ENCODE measurements at regions not wholly inside any gene's neighbourhood (a gene's known extent, or its start where the extent isn't known, plus 50 kb on each side); places are given as distances from the start of the nearest gene placed in this dataset.

DNA sequence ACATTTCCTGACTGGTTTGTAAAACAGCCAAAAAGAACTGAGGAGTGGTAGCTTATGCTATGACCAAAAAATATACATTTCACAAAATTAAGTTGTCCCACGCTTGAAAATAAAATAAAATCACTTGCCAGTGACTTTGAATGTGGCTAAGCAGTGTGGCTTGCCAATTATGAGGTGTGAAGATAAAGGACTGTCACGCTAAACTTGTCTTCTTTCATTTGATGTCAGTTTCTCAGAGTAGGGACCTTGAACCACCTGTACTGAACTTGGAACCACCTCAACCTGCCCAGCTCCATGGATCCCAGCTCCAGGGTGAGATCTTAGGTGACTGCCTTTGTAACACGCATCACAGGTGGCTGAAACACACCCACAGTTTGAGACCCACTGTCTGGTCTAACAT is 113.7 kb upstream of the TBL1X start:
- Histone ChIP-seq H3K27me3 (replicated peaks; ENCODE audit: insufficient read depth) (no peaks in the 10 kb centered on the region), H3K9me3 (ENCODE audit: low read depth) (no peaks in the 10 kb centered on the region), H3K9ac (no peak overlapping the region), H3K9me2 (ENCODE audit: insufficient read depth) (no peaks in the 10 kb centered on the region), H3K4me2 (ENCODE audit: unreplicated experiment) (no peak overlapping the region), H3K36me3 (ENCODE audit: low read depth) (no peaks in the 10 kb centered on the region), H3K79me2 (ENCODE audit: insufficient read depth) (no peaks in the 10 kb centered on the region), H3K4me3 (no peak overlapping the region), H3K27ac (no peak overlapping the region), H3F3A (ENCODE audit: insufficient read depth) (peaks cover 9% of the 10 kb centered on the region; the same call in 1 of the 2 replicates), H4K20me1 (ENCODE audit: insufficient read depth) (no peaks in the 10 kb centered on the region), H3K4me1 (ENCODE audit: insufficient read depth) (peaks cover 22% of the 10 kb centered on the region), H2AFZ (no peak overlapping the region)
- TF ChIP-seq EZH2phosphoT487 (IDR thresholded peaks at IDR 0.05; ENCODE audit: insufficient read depth, low read depth) = no peak
- no peak for TF ChIP-seq EZH2 (IDR thresholded peaks at IDR 0.05; ENCODE audit: insufficient read depth, poor library complexity, severe bottlenecking)
- in situ Hi-C loops (cut with MboI) = no loop called here
- WGBS, 2 experiments (ENCODE audit: low coverage in 1 of 2, low lambda C conversion rate in 2 of 2, missing lambda C conversion rate in 2 of 2) = 98% methylated on average over 3 of the region's 3 CpGs
- DNase-seq = no peak

DNA sequence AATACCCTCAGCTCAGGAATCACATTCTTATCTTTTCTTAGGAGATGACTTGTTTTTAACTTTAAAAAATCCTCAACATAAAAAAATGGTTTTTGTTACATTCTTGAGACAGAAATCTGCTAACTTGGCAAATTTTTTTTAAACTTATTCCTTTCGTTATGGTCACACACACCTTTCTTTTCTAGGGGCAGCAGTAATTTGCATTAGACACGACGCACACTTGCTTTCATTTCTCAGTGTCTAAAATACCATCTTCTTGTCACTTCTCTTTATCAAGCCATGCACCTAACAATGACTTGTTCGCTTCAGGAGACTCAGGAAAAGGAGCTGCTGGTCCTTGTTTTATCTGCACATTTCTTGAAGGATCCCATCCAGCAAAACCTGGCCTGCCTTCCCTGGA is 112.6 kb upstream of the TBL1X start:
- peak overlapping the region; percentile 48 for H3K4me3 ChIP-seq
- H3K79me2 ChIP-seq (ENCODE audit: insufficient read depth) = no peaks in the 10 kb centered on the region
- H3K27me3 ChIP-seq (replicated peaks; ENCODE audit: insufficient read depth) = no peaks in the 10 kb centered on the region
- H3K9ac ChIP-seq = peak overlapping the region; percentile 46; the same call in 1 of the 2 replicates
- peaks cover 22% of the 10 kb centered on the region for H3K4me1 ChIP-seq (ENCODE audit: insufficient read depth)
- H3K9me3 ChIP-seq (ENCODE audit: low read depth) = no peaks in the 10 kb centered on the region
- H3K27ac ChIP-seq = peak overlapping the region; percentile 80
- peak overlapping the region; percentile 75 for H3K4me2 ChIP-seq (ENCODE audit: unreplicated experiment)
- no peak for DNase-seq
- TF ChIP-seq EZH2 (IDR thresholded peaks at IDR 0.05; ENCODE audit: insufficient read depth, poor library complexity, severe bottlenecking) = no peak
- TF ChIP-seq EZH2phosphoT487 (IDR thresholded peaks at IDR 0.05; ENCODE audit: insufficient read depth, low read depth) = no peak
- H3K36me3 ChIP-seq (ENCODE audit: low read depth) = no peaks in the 10 kb centered on the region
- H3F3A ChIP-seq (ENCODE audit: insufficient read depth) = peaks cover 9% of the 10 kb centered on the region; the same call in 1 of the 2 replicates
- in situ Hi-C loops (cut with MboI) = no loop called here
- WGBS, 2 experiments (ENCODE audit: low coverage in 1 of 2, low lambda C conversion rate in 2 of 2, missing lambda C conversion rate in 2 of 2) = 49 to 50% methylated on average over 4 of the region's 4 CpGs
- no peak overlapping the region for H2AFZ ChIP-seq
- no peaks in the 10 kb centered on the region for H3K9me2 ChIP-seq (ENCODE audit: insufficient read depth)
- H4K20me1 ChIP-seq (ENCODE audit: insufficient read depth) = no peaks in the 10 kb centered on the region

DNA sequence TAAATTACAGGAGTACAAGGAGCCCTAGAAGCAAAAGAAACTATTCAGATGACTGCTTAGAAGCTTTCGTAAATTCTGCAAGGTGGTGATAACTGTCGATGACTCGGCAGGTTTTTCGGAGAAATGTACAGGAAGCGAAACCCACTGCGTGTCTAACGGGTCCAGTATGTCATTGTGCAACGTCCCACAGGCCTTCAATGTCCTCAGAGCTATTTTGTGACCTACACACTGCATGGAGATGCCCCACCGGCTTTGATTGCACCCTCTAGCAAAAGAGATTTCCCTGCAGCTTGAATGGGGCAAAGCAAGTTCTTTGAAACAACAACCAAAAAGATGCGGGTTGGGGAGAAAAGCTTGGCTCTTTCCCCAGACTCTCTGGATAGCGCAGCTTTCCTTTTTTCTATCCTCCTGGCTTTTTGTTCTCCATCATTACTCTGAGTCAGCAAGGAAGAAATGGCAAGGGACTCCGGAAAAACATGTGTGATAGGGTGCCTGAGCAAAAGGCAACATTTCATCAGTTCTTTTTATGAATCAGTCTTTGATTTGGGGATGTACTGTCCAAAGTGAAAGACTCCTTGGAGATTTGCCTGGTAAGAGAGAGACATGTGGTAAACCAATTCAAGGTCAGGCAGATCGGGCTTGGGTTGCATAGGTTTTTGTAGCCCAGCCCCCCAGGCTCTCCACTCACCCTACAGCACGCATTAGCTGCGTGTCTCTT is 112.0 kb upstream of the TBL1X start:
- H3K27ac ChIP-seq = peak overlapping the region; percentile 80

DNA sequence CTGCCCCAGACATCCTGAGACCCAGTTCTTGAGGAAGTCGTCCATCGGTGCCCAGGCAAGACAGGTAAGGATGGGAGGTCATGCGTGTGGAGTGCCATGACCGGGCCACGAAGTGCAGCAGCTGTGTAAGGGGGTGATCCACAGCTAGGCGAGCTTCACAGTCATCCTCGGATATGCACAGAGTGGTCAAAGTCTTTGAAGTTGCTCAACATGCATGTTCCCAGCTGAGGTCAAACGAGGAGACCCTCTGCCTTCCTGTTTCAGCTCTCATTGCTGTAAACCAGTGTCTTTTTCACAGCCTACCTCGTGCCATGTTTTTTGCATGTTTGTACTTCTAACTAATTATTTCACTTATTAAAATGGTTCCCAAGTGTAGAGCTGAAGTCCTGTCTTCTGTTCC is 109.9 kb upstream of the TBL1X start:
- H3K79me2 ChIP-seq (ENCODE audit: insufficient read depth) = no peaks in the 10 kb centered on the region
- no peaks in the 10 kb centered on the region for H3K9me2 ChIP-seq (ENCODE audit: insufficient read depth)
- 82 to 87% methylated on average over 7 to 9 of the region's 9 CpGs for WGBS, 2 experiments (ENCODE audit: low coverage in 1 of 2, low lambda C conversion rate in 2 of 2, missing lambda C conversion rate in 2 of 2)
- no peak for DNase-seq
- in situ Hi-C loops (cut with MboI) = no loop called here
- no peak overlapping the region for H2AFZ ChIP-seq
- H4K20me1 ChIP-seq (ENCODE audit: insufficient read depth) = no peaks in the 10 kb centered on the region
- peaks cover 9% of the 10 kb centered on the region; the same call in 1 of the 2 replicates for H3F3A ChIP-seq (ENCODE audit: insufficient read depth)
- peaks cover 9% of the 10 kb centered on the region for H3K4me1 ChIP-seq (ENCODE audit: insufficient read depth)
- H3K36me3 ChIP-seq (ENCODE audit: low read depth) = no peaks in the 10 kb centered on the region
- H3K9me3 ChIP-seq (ENCODE audit: low read depth) = no peaks in the 10 kb centered on the region
- no peak overlapping the region for H3K9ac ChIP-seq
- TF ChIP-seq EZH2phosphoT487 (IDR thresholded peaks at IDR 0.05; ENCODE audit: insufficient read depth, low read depth) (no peak), EZH2 (IDR thresholded peaks at IDR 0.05; ENCODE audit: insufficient read depth, poor library complexity, severe bottlenecking) (no peak)
- H3K27me3 ChIP-seq (replicated peaks; ENCODE audit: insufficient read depth) = no peaks in the 10 kb centered on the region
- no peak overlapping the region for H3K4me2 ChIP-seq (ENCODE audit: unreplicated experiment)
- no peak overlapping the region for H3K27ac ChIP-seq
- H3K4me3 ChIP-seq = no peak overlapping the region

More for the DNA sequence above, 112.0 kb upstream of the TBL1X start:
- peak; percentile 78 for DNase-seq
- Histone ChIP-seq H4K20me1 (ENCODE audit: insufficient read depth) (no peaks in the 10 kb centered on the region), H3K4me2 (ENCODE audit: unreplicated experiment) (peak overlapping the region; percentile 75), H3K9me2 (ENCODE audit: insufficient read depth) (no peaks in the 10 kb centered on the region), H3K4me3 (peak overlapping the region; percentile 48), H3K27me3 (replicated peaks; ENCODE audit: insufficient read depth) (no peaks in the 10 kb centered on the region), H2AFZ (peak overlapping the region; percentile 37; the same call in 1 of the 2 replicates), H3K4me1 (ENCODE audit: insufficient read depth) (peaks cover 22% of the 10 kb centered on the region), H3K9ac (peak overlapping the region; percentile 46), H3K36me3 (ENCODE audit: low read depth) (no peaks in the 10 kb centered on the region), H3F3A (ENCODE audit: insufficient read depth) (peaks cover 9% of the 10 kb centered on the region; the same call in 1 of the 2 replicates), H3K79me2 (ENCODE audit: insufficient read depth) (no peaks in the 10 kb centered on the region), H3K9me3 (ENCODE audit: low read depth) (no peaks in the 10 kb centered on the region)
- TF ChIP-seq EZH2 (IDR thresholded peaks at IDR 0.05; ENCODE audit: insufficient read depth, poor library complexity, severe bottlenecking) = no peak
- in situ Hi-C loops (cut with MboI) = no loop called here
- WGBS, 2 experiments (ENCODE audit: low coverage in 1 of 2, low lambda C conversion rate in 2 of 2, missing lambda C conversion rate in 2 of 2) = 5% methylated on average over 13 to 15 of the region's 15 CpGs

Measured in GM23248 (cell line).